ENCODE measurements at regions not wholly inside any gene's neighbourhood (a gene's known extent, or its start where the extent isn't known, plus 50 kb on each side); places are given as distances from the start of the nearest gene placed in this dataset.

- DNase-seq = no peak
Observed at GRCh38 chr3:13133471-13133981, 60.3 kb upstream of the IQSEC1 start.

- DNase-seq = no peak
Observed at GRCh38 chr3:13132731-13133410, 59.6 kb upstream of the IQSEC1 start.

- no peak for DNase-seq
Observed at GRCh38 chr3:13132281-13132680, 59.1 kb upstream of the IQSEC1 start.

GRCh38 chr3:13130464-13131193 lies 57.4 kb upstream of the IQSEC1 start:
- DNase-seq = no peak

- no peak for DNase-seq
Observed at GRCh38 chr3:13125092-13126015, 52.1 kb upstream of the IQSEC1 start.

GRCh38 chr3:13124631-13125030 lies 51.4 kb upstream of the IQSEC1 start:
- no peak for DNase-seq

GRCh38 chr3:13123765-13124164 lies 50.5 kb upstream of the IQSEC1 start:
- DNase-seq = no peak

- no peak for DNase-seq
Observed at GRCh38 chr3:13123013-13123654, 49.9 kb upstream of the IQSEC1 start.

Data from stimulated activated CD4-positive, alpha-beta T cell treated with anti-CD3 and anti-CD28 coated beads, Interleukin-4, amount 100 ng/mL, for 1 hour (primary cell).